H9 (cell line): ENCODE measurements at regions not wholly inside any gene's neighbourhood (a gene's known extent, or its start where the extent isn't known, plus 50 kb on each side); places are given as distances from the start of the nearest gene placed in this dataset.

Experiments used
- DNase-seq: peaks from one replicate; pipeline ENCODE4 v3.0.0-alpha.2; 2017
- H2AFZ ChIP-seq: one replicate; pipeline ENCODE4 v1.6.1; 2013; ENCODE audit warnings: mild to moderate bottlenecking, low read length, control low read depth, moderate library complexity
- H2AK5ac ChIP-seq: 2 replicates; pipeline ENCODE4 v1.6.1; 2013; ENCODE audit warnings: low read length, control low read depth, mixed read lengths; ENCODE audit not compliant: insufficient read length
- H2BK120ac ChIP-seq: one replicate; pipeline ENCODE4 v1.6.1; 2013; ENCODE audit warnings: low read depth, mild to moderate bottlenecking, low read length, control low read depth, inconsistent platforms; ENCODE audit not compliant: poor library complexity, severe bottlenecking
- H2BK12ac ChIP-seq: 2 replicates; pipeline ENCODE4 v1.6.1; 2013; ENCODE audit warnings: low read length, control low read depth, mixed read lengths, low read depth; ENCODE audit not compliant: insufficient read length
- H2BK15ac ChIP-seq: 2 replicates; pipeline ENCODE4 v1.6.1; 2013; ENCODE audit warnings: low read depth, low read length, control low read depth
- H2BK20ac ChIP-seq: one replicate; pipeline ENCODE4 v1.6.1; 2013; ENCODE audit warnings: low read depth, mild to moderate bottlenecking, low read length, control low read depth, inconsistent platforms; ENCODE audit not compliant: poor library complexity, severe bottlenecking
- H2BK5ac ChIP-seq: 2 replicates; pipeline ENCODE4 v1.6.1; 2013; ENCODE audit warnings: low read length, control low read depth, mixed read lengths; ENCODE audit not compliant: insufficient read length
- H3K14ac ChIP-seq: 2 replicates; pipeline ENCODE4 v1.6.1; 2013; ENCODE audit warnings: low read length, control low read depth; ENCODE audit not compliant: insufficient read depth
- H3K18ac ChIP-seq: 2 replicates; pipeline ENCODE4 v1.6.1; 2013; ENCODE audit warnings: low read depth, mild to moderate bottlenecking, mixed read lengths, low read length, control low read depth; ENCODE audit not compliant: insufficient read length
- H3K23ac ChIP-seq: 2 replicates; pipeline ENCODE4 v1.6.1; 2013; ENCODE audit warnings: low read length, control low read depth, mixed read lengths, low read depth; ENCODE audit not compliant: insufficient read length
- H3K23me2 ChIP-seq: 2 replicates; pipeline ENCODE4 v1.6.1; 2013; ENCODE audit warnings: low read depth, mild to moderate bottlenecking, mixed read lengths, low read length, control low read depth; ENCODE audit not compliant: insufficient read length, poor library complexity, severe bottlenecking
- H3K27ac ChIP-seq: 2 replicates; pipeline ENCODE4 v1.5.1; 2013; ENCODE audit warnings: low read length, control low read depth, mixed read lengths, low read depth; ENCODE audit not compliant: insufficient read length
- H3K27me3 ChIP-seq: 2 replicates; pipeline ENCODE4 v1.6.1; 2013; ENCODE audit warnings: low read length, control low read depth, inconsistent platforms; ENCODE audit not compliant: insufficient read depth
- H3K4ac ChIP-seq: 2 replicates; pipeline ENCODE4 v1.6.1; 2013; ENCODE audit warnings: low read depth, mild to moderate bottlenecking, control low read depth, inconsistent platforms, low read length, moderate library complexity
- H3K4me1 ChIP-seq: 2 replicates; pipeline ENCODE4 v1.6.1; 2013; ENCODE audit warnings: low read length, control low read depth, inconsistent platforms; ENCODE audit not compliant: insufficient read depth
- H3K4me2 ChIP-seq: 2 replicates; pipeline ENCODE4 v1.6.1; 2013; ENCODE audit warnings: low read length, control low read depth, mixed read lengths; ENCODE audit not compliant: insufficient read length, insufficient read depth
- H3K56ac ChIP-seq: 2 replicates; pipeline ENCODE4 v1.6.1; 2013; ENCODE audit warnings: low read depth, mild to moderate bottlenecking, mixed read lengths, low read length, control low read depth; ENCODE audit not compliant: insufficient read length
- H3K79me1 ChIP-seq: 2 replicates; pipeline ENCODE4 v1.6.1; 2013; ENCODE audit warnings: low read depth, mild to moderate bottlenecking, moderate library complexity, low read length, control low read depth, inconsistent platforms; ENCODE audit not compliant: insufficient read depth, poor library complexity, severe bottlenecking
- H3K79me2 ChIP-seq: 2 replicates; pipeline ENCODE4 v1.6.1; 2013; ENCODE audit warnings: low read length, control low read depth, inconsistent platforms; ENCODE audit not compliant: insufficient read depth
- H3K9ac ChIP-seq: 2 replicates; pipeline ENCODE4 v1.6.1; 2013; ENCODE audit warnings: low read length, control low read depth, mixed read lengths; ENCODE audit not compliant: insufficient read length; ENCODE audit errors: extremely low read depth
- H3K9me3 ChIP-seq: one replicate; pipeline ENCODE4 v1.6.1; 2013; ENCODE audit warnings: low read depth, low read length, inconsistent platforms; ENCODE audit not compliant: control insufficient read depth
- H3T11ph ChIP-seq: one replicate; pipeline ENCODE4 v1.6.1; 2013; ENCODE audit warnings: mild to moderate bottlenecking, low read length, control low read depth, inconsistent platforms
- H4K20me1 ChIP-seq: one replicate; pipeline ENCODE4 v1.6.1; 2013; ENCODE audit not compliant: control insufficient read depth, insufficient read length, insufficient read depth
- H4K5ac ChIP-seq: 2 replicates; pipeline ENCODE4 v1.6.1; 2013; ENCODE audit warnings: low read depth, mild to moderate bottlenecking, mixed read lengths, low read length, control low read depth; ENCODE audit not compliant: insufficient read length
- H4K8ac ChIP-seq: replicated peaks from 2 replicates; pipeline ENCODE4 v1.6.1; 2013; ENCODE audit warnings: low read length, control low read depth, mixed read lengths, low read depth; ENCODE audit not compliant: insufficient read length
- H4K91ac ChIP-seq: 2 replicates; pipeline ENCODE4 v1.6.1; 2013; ENCODE audit warnings: low read depth, mild to moderate bottlenecking, moderate library complexity, mixed read lengths, low read length, control low read depth; ENCODE audit not compliant: insufficient read length
- H3K27ac Mint-ChIP-seq, 3 experiments: 2 replicates in 2 of 3; 3 replicates in 1 of 3; pipeline ENCODE4 v1.8.0; 2020 to 2021; ENCODE audit warnings: mixed read lengths in 3 of 3, mild to moderate bottlenecking in 1 of 3, moderate library complexity in 1 of 3
- H3K27me3 Mint-ChIP-seq: 2 replicates; pipeline ENCODE4 v1.8.0; 2021; ENCODE audit warnings: low read depth, mild to moderate bottlenecking, moderate library complexity, mixed read lengths
- H3K36me3 Mint-ChIP-seq, 3 experiments: 2 replicates in 2 of 3; 3 replicates in 1 of 3; pipeline ENCODE4 v1.8.0; 2020 to 2021; ENCODE audit warnings: low read depth in 3 of 3, mixed read lengths in 3 of 3; ENCODE audit not compliant: insufficient read depth in 1 of 3
- H3K4me1 Mint-ChIP-seq, 2 experiments: 2 replicates each; pipeline ENCODE4 v1.8.0; 2020; ENCODE audit warnings: mixed read lengths in 2 of 2
- H3K4me3 Mint-ChIP-seq, 2 experiments: 2 replicates in 1 of 2; 3 replicates in 1 of 2; pipeline ENCODE4 v1.8.0; 2020 to 2021; ENCODE audit warnings: mild to moderate bottlenecking in 2 of 2, mixed read lengths in 2 of 2, moderate library complexity in 1 of 2
- H3K9me3 Mint-ChIP-seq, 2 experiments: 2 replicates in 1 of 2; 3 replicates in 1 of 2; pipeline ENCODE4 v1.8.0; 2020; ENCODE audit warnings: mild to moderate bottlenecking in 2 of 2, mixed read lengths in 2 of 2, moderate library complexity in 1 of 2
- CTCF ChIP-seq: fragments of 200-600 bp; sonication (generic); conservative IDR thresholded peaks from 3 replicates; pipeline ENCODE4 v1.8.0; 2021; ENCODE audit warnings: antibody characterized with exemption, mild to moderate bottlenecking
- WGBS: extraction: QIAGEN DNeasy Blood & Tissue Kit; methylation state at CpG from one replicate; pipeline ENCODE4 v1.1.7; 2013; ENCODE audit warnings: missing lambda C conversion rate, low lambda C conversion rate, mixed read lengths; ENCODE audit not compliant: insufficient read length; ENCODE audit errors: extremely low coverage; 5-methylcytosine and 5-hydroxymethylcytosine counted together

- H2AFZ ChIP-seq: no peak overlapping the region
- no peak overlapping the region for H3K9ac ChIP-seq
- Mint-ChIP-seq H3K4me1 (no peaks in the 10 kb centered on the region), H3K27me3 (peaks cover 19% of the 10 kb centered on the region), H3K4me3 (no peak overlapping the region), H3K36me3 (no peaks in the 10 kb centered on the region), H3K27ac (no peak overlapping the region), H3K9me3 (peaks cover 3 to 4% of the 10 kb centered on the region in 2 experiments; a peak in 3 of 5 replicates)
- H3K79me2 ChIP-seq: no peaks in the 10 kb centered on the region
- H2BK15ac ChIP-seq: no peak overlapping the region
- no peak for TF ChIP-seq CTCF
- no peak overlapping the region for H3K23ac ChIP-seq
- DNase-seq: no peak
- no peaks in the 10 kb centered on the region for H3K9me3 ChIP-seq
- no peak overlapping the region for H3K4ac ChIP-seq
- H2BK12ac ChIP-seq: no peak overlapping the region
- no peak overlapping the region for H4K8ac ChIP-seq
- H3K14ac ChIP-seq: no peak overlapping the region
- no peak overlapping the region for H2BK5ac ChIP-seq
- H3K23me2 ChIP-seq: no peaks in the 10 kb centered on the region
- no peaks in the 10 kb centered on the region for H4K20me1 ChIP-seq
- H3K56ac ChIP-seq: no peak overlapping the region
- no peak overlapping the region for H2BK120ac ChIP-seq
- H3K18ac ChIP-seq: no peak overlapping the region
- no peak overlapping the region for H3T11ph ChIP-seq
- H4K5ac ChIP-seq: no peak overlapping the region
- H3K79me1 ChIP-seq: no peaks in the 10 kb centered on the region
- no peaks in the 10 kb centered on the region for H3K27me3 ChIP-seq
- no peak overlapping the region for H2AK5ac ChIP-seq
- no peak overlapping the region for H2BK20ac ChIP-seq
- no peak overlapping the region for H3K27ac ChIP-seq
- no peak overlapping the region for H3K4me2 ChIP-seq
- no peaks in the 10 kb centered on the region for H3K4me1 ChIP-seq
- no CpG with 5 or more reads among the region's 6 CpGs for whole genome bisulfite sequencing
- no peak overlapping the region for H4K91ac ChIP-seq
Observed at GRCh38 chr2:217379807-217380206, 519.9 kb upstream of the TNP1 start.
